Sigmoid colon (tissue), 4 donors: ENCODE measurements at regions not wholly inside any gene's neighbourhood (a gene's known extent, or its start where the extent isn't known, plus 50 kb on each side); places are given as distances from the start of the nearest gene placed in this dataset.

ENCODE experiments used
- POLR2AphosphoS5 ChIP-seq, 4 donors: sonication (generic); formaldehyde crosslinking; IDR thresholded peaks; one replicate each; pipeline ENCODE4 v1.6.1; 2017; ENCODE audit warnings: antibody characterized with exemption in 4 of 4
- TF ChIP-seq, protein P1 (sequence below), 4 experiments: fragments of 450-650 bp in 3 of 4; fragments of 200-600 bp in 1 of 4; IDR thresholded peaks; one replicate each; pipeline ENCODE4 v1.5.1; 2016 to 2019; ENCODE audit warnings: antibody characterized with exemption in 4 of 4, mild to moderate bottlenecking in 3 of 4, moderate library complexity in 2 of 4

- TF ChIP-seq, protein P1, sequence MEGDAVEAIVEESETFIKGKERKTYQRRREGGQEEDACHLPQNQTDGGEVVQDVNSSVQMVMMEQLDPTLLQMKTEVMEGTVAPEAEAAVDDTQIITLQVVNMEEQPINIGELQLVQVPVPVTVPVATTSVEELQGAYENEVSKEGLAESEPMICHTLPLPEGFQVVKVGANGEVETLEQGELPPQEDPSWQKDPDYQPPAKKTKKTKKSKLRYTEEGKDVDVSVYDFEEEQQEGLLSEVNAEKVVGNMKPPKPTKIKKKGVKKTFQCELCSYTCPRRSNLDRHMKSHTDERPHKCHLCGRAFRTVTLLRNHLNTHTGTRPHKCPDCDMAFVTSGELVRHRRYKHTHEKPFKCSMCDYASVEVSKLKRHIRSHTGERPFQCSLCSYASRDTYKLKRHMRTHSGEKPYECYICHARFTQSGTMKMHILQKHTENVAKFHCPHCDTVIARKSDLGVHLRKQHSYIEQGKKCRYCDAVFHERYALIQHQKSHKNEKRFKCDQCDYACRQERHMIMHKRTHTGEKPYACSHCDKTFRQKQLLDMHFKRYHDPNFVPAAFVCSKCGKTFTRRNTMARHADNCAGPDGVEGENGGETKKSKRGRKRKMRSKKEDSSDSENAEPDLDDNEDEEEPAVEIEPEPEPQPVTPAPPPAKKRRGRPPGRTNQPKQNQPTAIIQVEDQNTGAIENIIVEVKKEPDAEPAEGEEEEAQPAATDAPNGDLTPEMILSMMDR (IDR thresholded peaks at IDR 0.05): no peak
- TF ChIP-seq POLR2AphosphoS5 (IDR thresholded peaks at IDR 0.05): no peak
These were observed 276.4 kb downstream of the UTRN start for GRCh38 chr6:144561455-144562043.
